H9 (cell line): ENCODE measurements at regions not wholly inside any gene's neighbourhood (a gene's known extent, or its start where the extent isn't known, plus 50 kb on each side); places are given as distances from the start of the nearest gene placed in this dataset.
"Not testable (repeated sequence)": the region's sequence is repeated elsewhere in the genome, so short reads cannot be mapped to it uniquely, and the experiment has no call there.

Source experiments
- DNase-seq: peaks from one replicate; pipeline ENCODE4 v3.0.0-alpha.2; 2017
- H2AFZ ChIP-seq: one replicate; pipeline ENCODE4 v1.6.1; 2013; ENCODE audit warnings: mild to moderate bottlenecking, low read length, control low read depth, moderate library complexity
- H2AK5ac ChIP-seq: 2 replicates; pipeline ENCODE4 v1.6.1; 2013; ENCODE audit warnings: low read length, control low read depth, mixed read lengths; ENCODE audit not compliant: insufficient read length
- H2BK120ac ChIP-seq: one replicate; pipeline ENCODE4 v1.6.1; 2013; ENCODE audit warnings: low read depth, mild to moderate bottlenecking, low read length, control low read depth, inconsistent platforms; ENCODE audit not compliant: poor library complexity, severe bottlenecking
- H2BK12ac ChIP-seq: 2 replicates; pipeline ENCODE4 v1.6.1; 2013; ENCODE audit warnings: low read length, control low read depth, mixed read lengths, low read depth; ENCODE audit not compliant: insufficient read length
- H2BK15ac ChIP-seq: 2 replicates; pipeline ENCODE4 v1.6.1; 2013; ENCODE audit warnings: low read depth, low read length, control low read depth
- H2BK20ac ChIP-seq: one replicate; pipeline ENCODE4 v1.6.1; 2013; ENCODE audit warnings: low read depth, mild to moderate bottlenecking, low read length, control low read depth, inconsistent platforms; ENCODE audit not compliant: poor library complexity, severe bottlenecking
- H2BK5ac ChIP-seq: 2 replicates; pipeline ENCODE4 v1.6.1; 2013; ENCODE audit warnings: low read length, control low read depth, mixed read lengths; ENCODE audit not compliant: insufficient read length
- H3K14ac ChIP-seq: 2 replicates; pipeline ENCODE4 v1.6.1; 2013; ENCODE audit warnings: low read length, control low read depth; ENCODE audit not compliant: insufficient read depth
- H3K18ac ChIP-seq: 2 replicates; pipeline ENCODE4 v1.6.1; 2013; ENCODE audit warnings: low read depth, mild to moderate bottlenecking, mixed read lengths, low read length, control low read depth; ENCODE audit not compliant: insufficient read length
- H3K23ac ChIP-seq: 2 replicates; pipeline ENCODE4 v1.6.1; 2013; ENCODE audit warnings: low read length, control low read depth, mixed read lengths, low read depth; ENCODE audit not compliant: insufficient read length
- H3K23me2 ChIP-seq: 2 replicates; pipeline ENCODE4 v1.6.1; 2013; ENCODE audit warnings: low read depth, mild to moderate bottlenecking, mixed read lengths, low read length, control low read depth; ENCODE audit not compliant: insufficient read length, poor library complexity, severe bottlenecking
- H3K27ac ChIP-seq: 2 replicates; pipeline ENCODE4 v1.5.1; 2013; ENCODE audit warnings: low read length, control low read depth, mixed read lengths, low read depth; ENCODE audit not compliant: insufficient read length
- H3K27me3 ChIP-seq: 2 replicates; pipeline ENCODE4 v1.6.1; 2013; ENCODE audit warnings: low read length, control low read depth, inconsistent platforms; ENCODE audit not compliant: insufficient read depth
- H3K4ac ChIP-seq: 2 replicates; pipeline ENCODE4 v1.6.1; 2013; ENCODE audit warnings: low read depth, mild to moderate bottlenecking, control low read depth, inconsistent platforms, low read length, moderate library complexity
- H3K4me1 ChIP-seq: 2 replicates; pipeline ENCODE4 v1.6.1; 2013; ENCODE audit warnings: low read length, control low read depth, inconsistent platforms; ENCODE audit not compliant: insufficient read depth
- H3K4me2 ChIP-seq: 2 replicates; pipeline ENCODE4 v1.6.1; 2013; ENCODE audit warnings: low read length, control low read depth, mixed read lengths; ENCODE audit not compliant: insufficient read length, insufficient read depth
- H3K56ac ChIP-seq: 2 replicates; pipeline ENCODE4 v1.6.1; 2013; ENCODE audit warnings: low read depth, mild to moderate bottlenecking, mixed read lengths, low read length, control low read depth; ENCODE audit not compliant: insufficient read length
- H3K79me1 ChIP-seq: 2 replicates; pipeline ENCODE4 v1.6.1; 2013; ENCODE audit warnings: low read depth, mild to moderate bottlenecking, moderate library complexity, low read length, control low read depth, inconsistent platforms; ENCODE audit not compliant: insufficient read depth, poor library complexity, severe bottlenecking
- H3K79me2 ChIP-seq: 2 replicates; pipeline ENCODE4 v1.6.1; 2013; ENCODE audit warnings: low read length, control low read depth, inconsistent platforms; ENCODE audit not compliant: insufficient read depth
- H3K9ac ChIP-seq: 2 replicates; pipeline ENCODE4 v1.6.1; 2013; ENCODE audit warnings: low read length, control low read depth, mixed read lengths; ENCODE audit not compliant: insufficient read length; ENCODE audit errors: extremely low read depth
- H3K9me3 ChIP-seq: one replicate; pipeline ENCODE4 v1.6.1; 2013; ENCODE audit warnings: low read depth, low read length, inconsistent platforms; ENCODE audit not compliant: control insufficient read depth
- H3T11ph ChIP-seq: one replicate; pipeline ENCODE4 v1.6.1; 2013; ENCODE audit warnings: mild to moderate bottlenecking, low read length, control low read depth, inconsistent platforms
- H4K20me1 ChIP-seq: one replicate; pipeline ENCODE4 v1.6.1; 2013; ENCODE audit not compliant: control insufficient read depth, insufficient read length, insufficient read depth
- H4K5ac ChIP-seq: 2 replicates; pipeline ENCODE4 v1.6.1; 2013; ENCODE audit warnings: low read depth, mild to moderate bottlenecking, mixed read lengths, low read length, control low read depth; ENCODE audit not compliant: insufficient read length
- H4K8ac ChIP-seq: replicated peaks from 2 replicates; pipeline ENCODE4 v1.6.1; 2013; ENCODE audit warnings: low read length, control low read depth, mixed read lengths, low read depth; ENCODE audit not compliant: insufficient read length
- H4K91ac ChIP-seq: 2 replicates; pipeline ENCODE4 v1.6.1; 2013; ENCODE audit warnings: low read depth, mild to moderate bottlenecking, moderate library complexity, mixed read lengths, low read length, control low read depth; ENCODE audit not compliant: insufficient read length
- H3K27ac Mint-ChIP-seq, 3 experiments: 2 replicates in 2 of 3; 3 replicates in 1 of 3; pipeline ENCODE4 v1.8.0; 2020 to 2021; ENCODE audit warnings: mixed read lengths in 3 of 3, mild to moderate bottlenecking in 1 of 3, moderate library complexity in 1 of 3
- H3K27me3 Mint-ChIP-seq: 2 replicates; pipeline ENCODE4 v1.8.0; 2021; ENCODE audit warnings: low read depth, mild to moderate bottlenecking, moderate library complexity, mixed read lengths
- H3K36me3 Mint-ChIP-seq, 3 experiments: 2 replicates in 2 of 3; 3 replicates in 1 of 3; pipeline ENCODE4 v1.8.0; 2020 to 2021; ENCODE audit warnings: low read depth in 3 of 3, mixed read lengths in 3 of 3; ENCODE audit not compliant: insufficient read depth in 1 of 3
- H3K4me1 Mint-ChIP-seq, 2 experiments: 2 replicates each; pipeline ENCODE4 v1.8.0; 2020; ENCODE audit warnings: mixed read lengths in 2 of 2
- H3K4me3 Mint-ChIP-seq, 2 experiments: 2 replicates in 1 of 2; 3 replicates in 1 of 2; pipeline ENCODE4 v1.8.0; 2020 to 2021; ENCODE audit warnings: mild to moderate bottlenecking in 2 of 2, mixed read lengths in 2 of 2, moderate library complexity in 1 of 2
- H3K9me3 Mint-ChIP-seq, 2 experiments: 2 replicates in 1 of 2; 3 replicates in 1 of 2; pipeline ENCODE4 v1.8.0; 2020; ENCODE audit warnings: mild to moderate bottlenecking in 2 of 2, mixed read lengths in 2 of 2, moderate library complexity in 1 of 2
- TF ChIP-seq, protein P1 (sequence below): fragments of 200-600 bp; sonication (generic); conservative IDR thresholded peaks from 3 replicates; pipeline ENCODE4 v1.8.0; 2021; ENCODE audit warnings: antibody characterized with exemption, mild to moderate bottlenecking

DNA sequence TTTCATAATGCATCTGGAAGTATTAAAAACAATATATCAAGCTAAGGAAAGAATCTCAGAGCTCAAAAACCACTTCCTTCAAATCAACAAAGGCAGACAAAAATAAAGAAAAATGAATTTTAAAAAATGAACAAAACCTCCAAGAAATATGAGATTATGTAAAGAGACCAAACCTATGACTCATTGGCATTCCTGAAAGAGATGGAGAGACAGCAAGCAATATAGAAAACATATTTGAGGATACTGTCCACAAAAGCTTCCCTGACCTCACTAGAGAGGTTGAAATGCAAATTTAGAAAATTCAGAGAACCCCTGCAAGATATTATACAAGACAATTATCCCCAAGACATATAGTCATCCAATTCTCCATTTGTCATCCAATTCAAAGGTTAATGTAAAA, 311.3 kb upstream of the SOX9 start:
- Histone ChIP-seq H3K4ac (no peak overlapping the region), H3K9ac (no peak overlapping the region), H3K79me1 (no peaks in the 10 kb centered on the region), H3K4me2 (no peak overlapping the region), H3K56ac (no peak overlapping the region), H2BK15ac (no peak overlapping the region), H3K23me2 (no peaks in the 10 kb centered on the region), H3K23ac (no peak overlapping the region), H2BK120ac (no peak overlapping the region), H4K91ac (no peak overlapping the region), H4K8ac (no peak overlapping the region), H4K5ac (no peak overlapping the region), H3K27ac (no peak overlapping the region), H3K27me3 (no peaks in the 10 kb centered on the region), H3K4me1 (no peaks in the 10 kb centered on the region), H3K14ac (no peak overlapping the region), H3K9me3 (no peaks in the 10 kb centered on the region), H4K20me1 (no peaks in the 10 kb centered on the region), H2BK12ac (no peak overlapping the region), H2BK5ac (no peak overlapping the region), H2AFZ (no peak overlapping the region), H3K79me2 (no peaks in the 10 kb centered on the region), H3T11ph (no peak overlapping the region), H2BK20ac (no peak overlapping the region), H2AK5ac (no peak overlapping the region), H3K18ac (no peak overlapping the region)
- no peak overlapping the region for H3K4me3 Mint-ChIP-seq
- H3K27me3 Mint-ChIP-seq: no peaks in the 10 kb centered on the region; the same call in none of the 2 replicates
- peaks cover 0 to 7% of the 10 kb centered on the region in 2 experiments; a peak in 2 of 5 replicates for H3K9me3 Mint-ChIP-seq
- no peak overlapping the region for H3K27ac Mint-ChIP-seq
- 0 out of 4 replicates have a peak, but pooled peaks cover 0 to 3% of the 10 kb centered on the region in 2 experiments for H3K4me1 Mint-ChIP-seq
- no peak for DNase-seq
- no peaks in the 10 kb centered on the region; a peak in 2 of 7 replicates for H3K36me3 Mint-ChIP-seq
- TF ChIP-seq, protein P1, sequence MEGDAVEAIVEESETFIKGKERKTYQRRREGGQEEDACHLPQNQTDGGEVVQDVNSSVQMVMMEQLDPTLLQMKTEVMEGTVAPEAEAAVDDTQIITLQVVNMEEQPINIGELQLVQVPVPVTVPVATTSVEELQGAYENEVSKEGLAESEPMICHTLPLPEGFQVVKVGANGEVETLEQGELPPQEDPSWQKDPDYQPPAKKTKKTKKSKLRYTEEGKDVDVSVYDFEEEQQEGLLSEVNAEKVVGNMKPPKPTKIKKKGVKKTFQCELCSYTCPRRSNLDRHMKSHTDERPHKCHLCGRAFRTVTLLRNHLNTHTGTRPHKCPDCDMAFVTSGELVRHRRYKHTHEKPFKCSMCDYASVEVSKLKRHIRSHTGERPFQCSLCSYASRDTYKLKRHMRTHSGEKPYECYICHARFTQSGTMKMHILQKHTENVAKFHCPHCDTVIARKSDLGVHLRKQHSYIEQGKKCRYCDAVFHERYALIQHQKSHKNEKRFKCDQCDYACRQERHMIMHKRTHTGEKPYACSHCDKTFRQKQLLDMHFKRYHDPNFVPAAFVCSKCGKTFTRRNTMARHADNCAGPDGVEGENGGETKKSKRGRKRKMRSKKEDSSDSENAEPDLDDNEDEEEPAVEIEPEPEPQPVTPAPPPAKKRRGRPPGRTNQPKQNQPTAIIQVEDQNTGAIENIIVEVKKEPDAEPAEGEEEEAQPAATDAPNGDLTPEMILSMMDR: no peak

DNA sequence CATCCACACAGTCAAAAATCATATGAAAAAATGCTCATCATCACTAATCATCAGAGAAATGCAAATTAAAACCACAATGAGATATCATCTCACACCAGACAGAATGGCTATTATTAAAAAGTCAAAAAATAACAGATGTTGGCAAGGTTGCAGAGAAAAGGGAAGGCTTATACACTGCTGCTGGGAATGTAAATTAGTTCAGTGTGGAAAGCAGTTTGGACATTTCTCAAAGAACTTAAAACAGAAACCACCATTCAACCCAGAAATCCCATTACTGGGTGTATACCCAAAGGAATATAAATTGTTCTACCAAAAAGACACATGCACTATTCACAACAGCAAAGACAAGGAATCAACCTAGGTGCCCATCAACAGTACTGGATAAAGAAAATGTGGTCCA, 307.0 kb upstream of the SOX9 start:
- H3T11ph ChIP-seq, H2BK20ac ChIP-seq, H3K23ac ChIP-seq, DNase-seq, H4K20me1 ChIP-seq, H3K27me3 ChIP-seq, H3K23me2 ChIP-seq, H3K14ac ChIP-seq, H3K4me2 ChIP-seq, H3K18ac ChIP-seq, H3K4me1 ChIP-seq, H3K9me3 Mint-ChIP-seq, H2AK5ac ChIP-seq, H2BK15ac ChIP-seq, H3K27ac Mint-ChIP-seq, H4K91ac ChIP-seq, H2AFZ ChIP-seq, H3K4me1 Mint-ChIP-seq, H3K27me3 Mint-ChIP-seq, H3K4ac ChIP-seq, H3K79me2 ChIP-seq, H4K8ac ChIP-seq, H3K4me3 Mint-ChIP-seq, H3K79me1 ChIP-seq, H3K9me3 ChIP-seq, H3K27ac ChIP-seq, H4K5ac ChIP-seq, H3K56ac ChIP-seq, H3K36me3 Mint-ChIP-seq, H3K9ac ChIP-seq, H2BK5ac ChIP-seq, H2BK12ac ChIP-seq, H2BK120ac ChIP-seq: not testable (repeated sequence)
